Transverse colon (tissue), 4 donors: ENCODE measurements at regions not wholly inside any gene's neighbourhood (a gene's known extent, or its start where the extent isn't known, plus 50 kb on each side); places are given as distances from the start of the nearest gene placed in this dataset.

ENCODE experiments used
- CTCF ChIP-seq, 5 experiments: fragments of 200-600 bp in 3 of 5; fragments of 450-650 bp in 2 of 5; sonication (generic) in 3 of 5; IDR thresholded peaks; 1 replicate in 2 of 5; 2 replicates in 3 of 5; pipeline ENCODE4 v1.5.1; 2016 to 2017; ENCODE audit warnings: antibody characterized with exemption in 5 of 5, inconsistent platforms in 3 of 5, mild to moderate bottlenecking in 2 of 5, moderate library complexity in 1 of 5
- POLR2A ChIP-seq: fragments of 450-650 bp; IDR thresholded peaks from one replicate; pipeline ENCODE4 v1.6.1; 2016; ENCODE audit warnings: antibody characterized with exemption, mild to moderate bottlenecking, moderate library complexity
- POLR2AphosphoS5 ChIP-seq, 3 donors: sonication (generic); formaldehyde crosslinking; IDR thresholded peaks; one replicate each; pipeline ENCODE4 v1.6.1; 2016; ENCODE audit warnings: antibody characterized with exemption in 3 of 3

GRCh38 chr11:119791047-119791446 is 62.0 kb upstream of the NECTIN1 start:
- no peak for TF ChIP-seq CTCF (IDR thresholded peaks at IDR 0.05)
- no peak for TF ChIP-seq POLR2A
- TF ChIP-seq POLR2AphosphoS5 (IDR thresholded peaks at IDR 0.05) = no peak
